ENCODE measurements at regions not wholly inside any gene's neighbourhood (a gene's known extent, or its start where the extent isn't known, plus 50 kb on each side); places are given as distances from the start of the nearest gene placed in this dataset.

DNA sequence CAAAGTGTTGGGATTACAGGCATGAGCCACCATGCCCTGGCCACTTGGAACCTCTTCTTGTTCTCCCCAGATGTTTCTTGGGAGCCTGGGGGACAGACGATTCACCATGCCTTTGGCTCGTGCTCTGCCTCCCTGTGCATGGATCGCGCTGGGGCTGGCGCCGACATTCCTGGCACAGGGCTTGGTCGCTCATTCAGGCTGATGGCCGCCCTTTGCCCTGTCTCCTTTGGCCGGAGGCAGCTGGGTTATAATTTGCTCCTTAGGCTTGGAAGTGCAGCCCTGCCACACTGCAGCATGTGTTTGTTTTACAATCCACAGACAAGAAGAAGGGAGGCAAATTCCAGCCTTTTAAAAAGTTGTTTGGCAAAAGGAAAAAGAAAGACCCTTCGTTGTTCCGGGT lies 115.3 kb downstream of the AASDH start:
- BruUV-seq (replicated peaks), result no TSS peak
- CTCF ChIA-PET, result no interaction called here

DNA sequence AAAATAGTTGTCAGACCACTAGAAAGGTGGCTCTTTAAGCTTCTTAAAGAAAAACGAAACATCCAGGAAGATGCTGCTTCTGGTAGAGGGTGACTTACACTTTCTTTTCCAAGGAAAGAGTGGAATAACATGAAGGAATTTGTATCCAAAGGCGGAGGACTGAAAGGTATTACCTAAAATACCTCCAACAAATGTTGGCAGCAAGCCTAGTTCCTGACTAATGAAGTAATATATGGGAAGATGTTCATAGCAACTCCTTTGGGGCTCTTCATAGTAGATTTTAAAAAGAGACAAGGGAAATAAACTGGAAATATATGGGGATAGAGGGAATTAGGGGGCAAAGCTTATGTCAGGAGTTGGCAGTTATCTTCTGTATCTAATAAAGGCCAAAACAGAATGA lies 116.2 kb downstream of the AASDH start:
- Histone ChIP-seq H3K36me3 (ENCODE audit: insufficient read depth, low read length, poor library complexity, severe bottlenecking) (no peaks in the 10 kb centered on the region), H3K4me1 (ENCODE audit: insufficient read depth, low read length, poor library complexity, severe bottlenecking) (no peaks in the 10 kb centered on the region), H3K4me3 (ENCODE audit: low read depth, low read length, poor library complexity, severe bottlenecking) (no peak overlapping the region), H3K27ac (ENCODE audit: low read depth, low read length, poor library complexity, severe bottlenecking) (no peak overlapping the region), H3K27me3 (replicated peaks; ENCODE audit: insufficient read depth, low read depth, low read length, poor library complexity) (no peaks in the 10 kb centered on the region), H3K9me3 (ENCODE audit: low read depth, low read length, poor library complexity, severe bottlenecking) (no peaks in the 10 kb centered on the region)
- POLR2A ChIA-PET (ENCODE audit: low non-redundant PET), result no interaction called here
- DNase-seq (ENCODE audit: low spot score), result no peak
- BruUV-seq (replicated peaks), result no TSS peak
- intact Hi-C loops (cut with micrococcal nuclease; ENCODE audit: unreplicated experiment), result no loop called here
- no peak for TF ChIP-seq EZH2 (IDR thresholded peaks at IDR 0.05; ENCODE audit: borderline replicate concordance, low read depth, low read length, poor library complexity, severe bottlenecking)
- TF ChIP-seq, protein P1, sequence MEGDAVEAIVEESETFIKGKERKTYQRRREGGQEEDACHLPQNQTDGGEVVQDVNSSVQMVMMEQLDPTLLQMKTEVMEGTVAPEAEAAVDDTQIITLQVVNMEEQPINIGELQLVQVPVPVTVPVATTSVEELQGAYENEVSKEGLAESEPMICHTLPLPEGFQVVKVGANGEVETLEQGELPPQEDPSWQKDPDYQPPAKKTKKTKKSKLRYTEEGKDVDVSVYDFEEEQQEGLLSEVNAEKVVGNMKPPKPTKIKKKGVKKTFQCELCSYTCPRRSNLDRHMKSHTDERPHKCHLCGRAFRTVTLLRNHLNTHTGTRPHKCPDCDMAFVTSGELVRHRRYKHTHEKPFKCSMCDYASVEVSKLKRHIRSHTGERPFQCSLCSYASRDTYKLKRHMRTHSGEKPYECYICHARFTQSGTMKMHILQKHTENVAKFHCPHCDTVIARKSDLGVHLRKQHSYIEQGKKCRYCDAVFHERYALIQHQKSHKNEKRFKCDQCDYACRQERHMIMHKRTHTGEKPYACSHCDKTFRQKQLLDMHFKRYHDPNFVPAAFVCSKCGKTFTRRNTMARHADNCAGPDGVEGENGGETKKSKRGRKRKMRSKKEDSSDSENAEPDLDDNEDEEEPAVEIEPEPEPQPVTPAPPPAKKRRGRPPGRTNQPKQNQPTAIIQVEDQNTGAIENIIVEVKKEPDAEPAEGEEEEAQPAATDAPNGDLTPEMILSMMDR (conservative IDR thresholded peaks at IDR 0.05; ENCODE audit: low read depth, low read length), result no peak
- CTCF ChIA-PET, result no interaction called here

More for the DNA sequence above, 115.3 kb downstream of the AASDH start:
- no peak overlapping the region for H3K4me3 ChIP-seq (ENCODE audit: low read depth, low read length, poor library complexity, severe bottlenecking)
- no peaks in the 10 kb centered on the region for H3K4me1 ChIP-seq (ENCODE audit: insufficient read depth, low read length, poor library complexity, severe bottlenecking)
- POLR2A ChIA-PET (ENCODE audit: low non-redundant PET), result no interaction called here
- H3K9me3 ChIP-seq (ENCODE audit: low read depth, low read length, poor library complexity, severe bottlenecking), result no peaks in the 10 kb centered on the region
- TF ChIP-seq, protein P1 (conservative IDR thresholded peaks at IDR 0.05; ENCODE audit: low read depth, low read length), result no peak
- TF ChIP-seq EZH2 (IDR thresholded peaks at IDR 0.05; ENCODE audit: borderline replicate concordance, low read depth, low read length, poor library complexity, severe bottlenecking), result no peak
- no peak overlapping the region for H3K27ac ChIP-seq (ENCODE audit: low read depth, low read length, poor library complexity, severe bottlenecking)
- no peak for DNase-seq (ENCODE audit: low spot score)
- no peaks in the 10 kb centered on the region for H3K27me3 ChIP-seq (replicated peaks; ENCODE audit: insufficient read depth, low read depth, low read length, poor library complexity)
- H3K36me3 ChIP-seq (ENCODE audit: insufficient read depth, low read length, poor library complexity, severe bottlenecking), result no peaks in the 10 kb centered on the region
- intact Hi-C loops (cut with micrococcal nuclease; ENCODE audit: unreplicated experiment), result no loop called here

DNA sequence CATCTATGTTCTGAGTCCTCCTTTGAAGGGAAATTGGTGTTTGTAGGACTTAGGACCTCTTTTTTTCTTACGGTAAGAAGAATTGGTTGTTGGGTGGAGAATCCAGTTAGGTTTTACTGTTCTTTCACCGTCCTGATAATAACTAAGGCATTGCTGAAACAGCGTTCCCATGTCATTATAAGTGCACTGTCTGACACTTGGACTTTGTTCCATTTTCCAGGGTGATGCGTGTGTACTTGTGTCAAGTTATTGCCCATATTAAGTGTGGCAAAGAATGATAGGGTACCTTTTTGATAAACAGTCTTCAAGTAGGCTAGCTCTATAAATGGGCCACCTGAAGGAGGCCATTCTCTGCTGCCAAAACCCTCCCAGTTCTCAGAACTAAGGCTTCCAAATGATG lies 119.7 kb downstream of the AASDH start:
- Histone ChIP-seq H3K4me3 (ENCODE audit: low read depth, low read length, poor library complexity, severe bottlenecking) (no peak overlapping the region), H3K4me1 (ENCODE audit: insufficient read depth, low read length, poor library complexity, severe bottlenecking) (no peaks in the 10 kb centered on the region), H3K27ac (ENCODE audit: low read depth, low read length, poor library complexity, severe bottlenecking) (no peak overlapping the region), H3K9me3 (ENCODE audit: low read depth, low read length, poor library complexity, severe bottlenecking) (no peaks in the 10 kb centered on the region), H3K27me3 (replicated peaks; ENCODE audit: insufficient read depth, low read depth, low read length, poor library complexity) (no peaks in the 10 kb centered on the region), H3K36me3 (ENCODE audit: insufficient read depth, low read length, poor library complexity, severe bottlenecking) (no peaks in the 10 kb centered on the region)
- ChIA-PET POLR2A (ENCODE audit: low non-redundant PET) (no interaction called here), CTCF (no interaction called here)
- no peak for DNase-seq (ENCODE audit: low spot score)
- intact Hi-C loops (cut with micrococcal nuclease; ENCODE audit: unreplicated experiment), result no loop called here
- no TSS peak for BruUV-seq (replicated peaks)
- TF ChIP-seq EZH2 (IDR thresholded peaks at IDR 0.05; ENCODE audit: borderline replicate concordance, low read depth, low read length, poor library complexity, severe bottlenecking), result no peak
- TF ChIP-seq, protein P1 (conservative IDR thresholded peaks at IDR 0.05; ENCODE audit: low read depth, low read length), result no peak
